ENCODE measurements at regions not wholly inside any gene's neighbourhood (a gene's known extent, or its start where the extent isn't known, plus 50 kb on each side); places are given as distances from the start of the nearest gene placed in this dataset.

DNA sequence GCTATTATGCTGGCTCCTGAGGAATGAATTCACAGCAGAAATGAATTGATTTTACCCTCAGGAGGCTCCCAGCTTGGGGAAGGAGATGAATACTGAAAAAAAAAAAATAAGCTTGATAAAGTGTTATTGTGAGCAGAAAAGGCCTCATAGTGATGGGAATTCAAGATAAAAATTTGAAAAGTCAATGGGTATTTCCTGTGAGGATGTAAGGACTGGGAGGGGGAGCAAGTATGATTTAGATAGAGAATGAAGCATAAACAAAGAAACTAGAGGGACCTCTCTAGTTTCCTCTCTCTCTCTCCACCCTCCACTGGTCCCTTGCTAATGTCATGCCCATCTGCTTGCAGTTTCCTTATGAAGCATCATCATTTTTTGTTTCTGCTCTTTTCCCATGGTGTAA, 439.0 kb upstream of the PLXNA2 start:
- no peaks in the 10 kb centered on the region for H3K9me3 ChIP-seq
- intact Hi-C loops (cut with DNase I), result no loop called here
- H3K4me3 ChIP-seq, result no peak overlapping the region
- no peak for ATAC-seq
- H3K27me3 ChIP-seq (ENCODE audit: low read depth), result no peaks in the 10 kb centered on the region
- DNase-seq, result no peak
- H3K4me1 ChIP-seq, result no peaks in the 10 kb centered on the region
- H3K36me3 ChIP-seq, result no peaks in the 10 kb centered on the region
- TF ChIP-seq, protein P1, sequence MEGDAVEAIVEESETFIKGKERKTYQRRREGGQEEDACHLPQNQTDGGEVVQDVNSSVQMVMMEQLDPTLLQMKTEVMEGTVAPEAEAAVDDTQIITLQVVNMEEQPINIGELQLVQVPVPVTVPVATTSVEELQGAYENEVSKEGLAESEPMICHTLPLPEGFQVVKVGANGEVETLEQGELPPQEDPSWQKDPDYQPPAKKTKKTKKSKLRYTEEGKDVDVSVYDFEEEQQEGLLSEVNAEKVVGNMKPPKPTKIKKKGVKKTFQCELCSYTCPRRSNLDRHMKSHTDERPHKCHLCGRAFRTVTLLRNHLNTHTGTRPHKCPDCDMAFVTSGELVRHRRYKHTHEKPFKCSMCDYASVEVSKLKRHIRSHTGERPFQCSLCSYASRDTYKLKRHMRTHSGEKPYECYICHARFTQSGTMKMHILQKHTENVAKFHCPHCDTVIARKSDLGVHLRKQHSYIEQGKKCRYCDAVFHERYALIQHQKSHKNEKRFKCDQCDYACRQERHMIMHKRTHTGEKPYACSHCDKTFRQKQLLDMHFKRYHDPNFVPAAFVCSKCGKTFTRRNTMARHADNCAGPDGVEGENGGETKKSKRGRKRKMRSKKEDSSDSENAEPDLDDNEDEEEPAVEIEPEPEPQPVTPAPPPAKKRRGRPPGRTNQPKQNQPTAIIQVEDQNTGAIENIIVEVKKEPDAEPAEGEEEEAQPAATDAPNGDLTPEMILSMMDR (IDR thresholded peaks at IDR 0.05), result no peak
- no peak overlapping the region for H3K27ac ChIP-seq

DNA sequence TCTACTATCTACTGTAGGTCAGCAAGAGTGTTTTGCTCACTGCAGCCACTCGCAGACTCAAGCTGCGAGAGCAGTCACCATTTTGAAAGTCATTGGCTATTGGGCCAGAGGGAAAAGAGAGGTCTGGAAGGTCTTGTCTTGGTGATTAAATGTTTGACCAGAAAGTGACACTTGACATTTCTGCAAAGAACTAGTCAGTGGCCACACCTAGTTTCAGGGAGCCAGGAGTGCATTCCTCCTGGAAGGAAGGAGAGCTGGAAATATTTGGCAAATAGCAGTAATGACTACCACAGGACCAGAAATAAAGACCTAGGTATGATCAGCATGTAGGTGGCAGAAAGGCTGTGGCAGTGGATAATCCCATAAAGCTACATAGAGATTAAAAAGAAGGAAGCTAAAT, 440.0 kb upstream of the PLXNA2 start:
- intact Hi-C loops (cut with DNase I), result no loop called here
- TF ChIP-seq, protein P1 (IDR thresholded peaks at IDR 0.05), result no peak
- Histone ChIP-seq H3K9me3 (no peaks in the 10 kb centered on the region), H3K36me3 (no peaks in the 10 kb centered on the region), H3K4me1 (no peaks in the 10 kb centered on the region), H3K4me3 (no peak overlapping the region), H3K27ac (no peak overlapping the region), H3K27me3 (ENCODE audit: low read depth) (no peaks in the 10 kb centered on the region)
- no peak for DNase-seq
- ATAC-seq, result peak; percentile 72 to 80

DNA sequence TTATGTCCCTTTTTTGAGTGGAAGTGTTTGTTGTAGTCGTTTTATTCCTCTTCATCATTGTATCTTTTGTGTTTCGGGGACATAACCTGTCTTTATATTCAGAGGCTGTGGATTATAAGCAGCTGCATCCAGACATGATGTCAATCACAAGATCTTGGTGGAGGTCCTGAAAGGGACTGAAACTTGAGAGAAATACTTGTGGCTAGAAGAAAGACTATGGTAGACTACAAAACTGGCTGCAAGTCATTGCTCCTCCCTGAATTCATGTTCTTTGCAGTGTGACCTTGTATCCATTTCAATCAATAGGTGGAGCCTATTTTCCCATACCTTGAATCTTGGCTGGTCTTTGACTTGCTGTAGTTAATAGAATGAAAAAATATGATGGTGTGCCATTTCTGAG, 442.4 kb upstream of the PLXNA2 start:
- Histone ChIP-seq H3K9me3 (no peaks in the 10 kb centered on the region), H3K27ac (no peak overlapping the region), H3K4me1 (no peaks in the 10 kb centered on the region), H3K27me3 (ENCODE audit: low read depth) (no peaks in the 10 kb centered on the region), H3K36me3 (no peaks in the 10 kb centered on the region), H3K4me3 (no peak overlapping the region)
- intact Hi-C loops (cut with DNase I), result no loop called here
- DNase-seq (no peak), ATAC-seq (no peak)
- TF ChIP-seq, protein P1 (IDR thresholded peaks at IDR 0.05), result no peak

DNA sequence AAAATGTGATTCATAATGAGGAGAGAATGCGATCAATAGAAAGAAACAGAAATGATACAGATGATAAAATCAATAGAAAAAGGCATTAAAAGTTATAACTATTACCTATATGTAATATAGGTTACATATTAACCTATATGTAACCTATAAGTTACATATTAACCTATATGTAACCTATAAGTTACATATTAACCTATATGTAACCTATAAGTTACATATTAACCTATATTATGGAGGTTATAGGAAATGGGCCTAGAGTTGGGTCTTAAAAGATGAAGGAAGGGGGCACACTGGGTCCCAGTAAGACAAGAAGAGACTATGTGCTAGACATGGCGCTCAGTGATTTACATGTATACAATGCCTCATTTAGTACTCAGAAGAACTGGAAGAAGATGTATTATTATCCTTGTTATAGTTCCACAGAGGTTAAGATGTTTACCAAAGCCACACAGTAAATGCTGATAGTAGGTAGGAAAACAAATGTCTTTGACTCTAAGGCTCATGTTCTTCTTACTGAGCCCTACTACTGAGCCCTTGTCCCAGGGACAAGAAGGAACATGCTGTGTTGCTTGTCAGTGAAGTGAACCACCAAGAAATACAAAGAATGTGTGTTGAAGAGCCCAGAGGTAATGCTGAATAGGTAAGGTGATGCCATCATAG, 444.6 kb upstream of the PLXNA2 start:
- H3K4me3 ChIP-seq, result no peak overlapping the region
- TF ChIP-seq, protein P1 (IDR thresholded peaks at IDR 0.05), result no peak
- DNase-seq, result no peak
- intact Hi-C loops (cut with DNase I), result no loop called here
- no peaks in the 10 kb centered on the region for H3K4me1 ChIP-seq
- no peaks in the 10 kb centered on the region for H3K9me3 ChIP-seq
- H3K36me3 ChIP-seq, result no peaks in the 10 kb centered on the region
- ATAC-seq, result no peak
- H3K27ac ChIP-seq, result no peak overlapping the region
- H3K27me3 ChIP-seq (ENCODE audit: low read depth), result no peaks in the 10 kb centered on the region

DNA sequence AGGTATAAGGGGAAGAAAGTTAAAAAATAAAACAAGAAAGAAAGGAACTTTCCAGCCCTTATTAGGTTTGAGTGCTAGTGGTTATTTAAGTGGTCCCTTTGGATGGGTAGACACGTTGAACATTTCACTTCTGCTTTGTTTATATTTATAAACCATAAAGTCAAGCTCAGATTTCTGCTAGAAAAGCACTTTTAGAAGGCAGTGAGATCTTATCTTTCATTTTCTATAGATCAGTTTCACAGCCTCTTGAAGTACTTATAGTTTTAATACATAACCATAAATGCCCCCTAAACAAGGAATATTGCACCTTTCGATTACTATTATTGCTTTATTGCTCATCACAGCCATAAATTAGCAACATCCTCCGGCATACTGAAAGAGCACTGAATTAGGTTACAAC, 446.8 kb upstream of the PLXNA2 start:
- H3K27ac ChIP-seq, result no peak overlapping the region
- H3K4me1 ChIP-seq, result no peaks in the 10 kb centered on the region
- H3K36me3 ChIP-seq, result no peaks in the 10 kb centered on the region
- no peak overlapping the region for H3K4me3 ChIP-seq
- TF ChIP-seq, protein P1 (IDR thresholded peaks at IDR 0.05), result no peak
- H3K9me3 ChIP-seq, result no peaks in the 10 kb centered on the region
- intact Hi-C loops (cut with DNase I), result no loop called here
- H3K27me3 ChIP-seq (ENCODE audit: low read depth), result no peaks in the 10 kb centered on the region
- no peak for DNase-seq
- ATAC-seq, result no peak

All from lower lobe of right lung (tissue), 2 donors.